HG03064 (cell line): ENCODE measurements at regions not wholly inside any gene's neighbourhood (a gene's known extent, or its start where the extent isn't known, plus 50 kb on each side); places are given as distances from the start of the nearest gene placed in this dataset.
"Not testable (repeated sequence)": the region's sequence is repeated elsewhere in the genome, so short reads cannot be mapped to it uniquely, and the experiment has no call there.

Experiments
- ATAC-seq: cut with Tn5 transposase; IDR thresholded peaks from one replicate; pipeline ENCODE4 v1.9.1; 2021; ENCODE audit warnings: low read depth; ENCODE audit not compliant: unreplicated experiment

- no peak for ATAC-seq
Measured at GRCh38 chr5:142411656-142412425, 87.0 kb upstream of the SPRY4 start.

GRCh38 chr5:142411103-142411502, 86.3 kb upstream of the SPRY4 start:
- ATAC-seq = no peak

GRCh38 chr5:142408981-142409481, 84.2 kb upstream of the SPRY4 start:
- ATAC-seq = no peak

DNA sequence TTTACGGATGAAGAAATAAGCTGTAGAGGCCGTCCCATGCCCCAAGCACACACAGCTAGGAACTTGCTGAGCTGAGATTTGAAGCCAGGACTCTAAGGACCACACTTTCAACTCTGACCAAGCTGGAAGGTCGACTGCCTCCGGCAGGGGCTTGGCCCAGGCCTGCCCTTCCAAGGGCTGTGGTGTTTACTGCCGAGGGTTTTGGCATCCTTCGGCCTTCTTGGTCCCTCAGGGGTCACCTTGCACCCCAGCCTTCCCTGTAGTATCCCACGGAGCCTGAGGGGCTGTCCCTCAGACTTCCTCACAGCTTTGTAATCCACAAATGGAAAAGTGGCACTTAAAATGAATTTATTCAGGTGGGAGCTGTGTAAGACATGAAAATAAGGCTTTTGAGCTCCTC, 83.7 kb upstream of the SPRY4 start:
- ATAC-seq = no peak

DNA sequence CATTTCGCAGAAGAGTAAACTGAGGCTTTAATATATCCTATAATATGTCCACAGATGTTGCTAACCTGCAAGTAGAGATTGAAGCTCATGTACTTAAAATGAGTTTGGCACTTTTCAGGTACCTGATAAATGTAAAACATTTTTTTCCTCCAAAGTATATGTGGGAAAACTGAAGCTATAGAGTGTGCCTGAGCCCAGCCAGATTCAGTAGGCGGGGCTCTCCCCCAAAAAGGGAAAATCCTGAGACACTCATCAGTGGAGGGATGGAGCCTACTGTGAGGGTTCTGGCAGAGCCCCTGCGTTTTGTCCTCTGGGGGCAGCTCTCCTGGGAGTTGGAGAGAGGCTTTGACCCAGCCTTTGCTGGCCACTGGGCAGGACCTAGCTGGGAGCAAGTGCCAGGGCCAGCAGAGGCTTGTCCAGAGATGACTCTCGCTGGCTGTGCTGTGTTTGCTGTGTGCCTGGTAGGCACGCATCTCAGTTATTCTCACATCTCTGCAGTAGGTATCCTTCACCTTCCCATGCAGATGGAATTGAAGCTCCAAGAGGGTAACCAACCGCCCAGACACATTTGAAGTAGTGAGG, 81.1 kb upstream of the SPRY4 start:
- ATAC-seq = no peak

DNA sequence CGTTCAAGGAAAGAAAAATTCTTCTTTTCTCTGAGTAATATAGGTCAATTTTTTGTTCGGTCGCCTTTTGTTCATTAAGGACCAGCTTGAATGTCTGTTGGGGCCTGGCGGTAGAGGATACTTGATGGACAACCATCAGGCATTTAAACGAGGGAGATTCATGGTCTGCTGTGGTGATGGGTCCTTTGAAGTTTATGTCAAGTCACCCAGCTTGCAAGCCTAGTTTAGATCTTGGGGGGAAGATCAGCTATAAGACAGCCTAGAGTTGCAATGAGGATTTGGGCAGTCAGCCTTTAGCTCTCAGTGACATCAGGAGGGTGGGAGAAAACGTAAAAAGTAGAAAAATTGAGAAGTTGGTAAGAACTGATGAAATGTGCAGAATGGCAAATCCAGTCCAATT, 80.2 kb upstream of the SPRY4 start:
- ATAC-seq = no peak

DNA sequence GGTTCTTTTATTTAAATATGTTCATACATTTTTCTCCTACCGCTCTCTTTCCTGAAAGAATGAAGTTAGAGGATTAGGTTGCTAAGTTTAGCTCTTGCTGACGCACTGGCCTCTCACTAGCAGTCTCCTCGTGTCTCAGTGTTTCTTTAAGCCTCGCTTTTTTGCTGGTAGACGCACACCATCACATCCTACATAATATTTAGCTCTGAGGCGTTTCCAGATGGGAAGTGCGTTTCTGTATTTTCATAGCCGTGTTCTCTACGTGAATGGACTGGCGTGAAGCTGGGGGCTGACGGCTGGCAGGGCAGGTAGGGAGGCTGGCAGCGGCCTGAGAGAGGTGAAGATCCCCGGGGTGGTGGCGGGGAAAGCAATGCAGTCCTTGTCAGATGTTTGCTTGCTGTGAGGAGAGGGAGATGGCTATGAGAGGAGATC, 79.2 kb upstream of the SPRY4 start:
- ATAC-seq = no peak

GRCh38 chr5:142403583-142403982, 78.8 kb upstream of the SPRY4 start:
- ATAC-seq = no peak

- ATAC-seq = no peak
Measured at GRCh38 chr5:142402752-142403318, 78.0 kb upstream of the SPRY4 start.

DNA sequence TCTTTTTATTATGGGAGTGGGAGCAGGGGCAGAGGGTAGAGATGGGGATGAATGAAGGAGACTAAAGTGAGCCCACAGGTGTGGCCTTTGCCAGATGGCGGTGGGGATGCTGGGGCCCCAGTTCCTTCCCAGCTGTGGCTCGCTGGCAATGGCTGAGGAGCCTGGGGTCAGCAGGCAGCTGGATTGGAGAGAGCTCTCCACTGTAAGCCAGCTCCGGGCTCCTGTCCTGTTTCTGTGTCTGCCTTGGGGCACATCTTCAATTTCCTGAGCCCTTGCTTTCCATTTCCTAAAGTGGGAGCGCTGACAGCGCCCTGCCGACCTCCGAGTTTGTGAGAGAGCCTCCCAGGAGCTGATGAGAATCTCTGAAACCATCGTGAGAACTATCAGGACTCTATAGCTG, 75.6 kb upstream of the SPRY4 start:
- no peak for ATAC-seq

- ATAC-seq = no peak
Measured at GRCh38 chr5:142399891-142400290, 75.1 kb upstream of the SPRY4 start.

GRCh38 chr5:142398730-142399055, 73.9 kb upstream of the SPRY4 start:
- ATAC-seq = no peak

GRCh38 chr5:142398011-142398729, 73.3 kb upstream of the SPRY4 start:
- ATAC-seq = not testable (repeated sequence)

GRCh38 chr5:142397178-142397577, 72.4 kb upstream of the SPRY4 start:
- no peak for ATAC-seq

DNA sequence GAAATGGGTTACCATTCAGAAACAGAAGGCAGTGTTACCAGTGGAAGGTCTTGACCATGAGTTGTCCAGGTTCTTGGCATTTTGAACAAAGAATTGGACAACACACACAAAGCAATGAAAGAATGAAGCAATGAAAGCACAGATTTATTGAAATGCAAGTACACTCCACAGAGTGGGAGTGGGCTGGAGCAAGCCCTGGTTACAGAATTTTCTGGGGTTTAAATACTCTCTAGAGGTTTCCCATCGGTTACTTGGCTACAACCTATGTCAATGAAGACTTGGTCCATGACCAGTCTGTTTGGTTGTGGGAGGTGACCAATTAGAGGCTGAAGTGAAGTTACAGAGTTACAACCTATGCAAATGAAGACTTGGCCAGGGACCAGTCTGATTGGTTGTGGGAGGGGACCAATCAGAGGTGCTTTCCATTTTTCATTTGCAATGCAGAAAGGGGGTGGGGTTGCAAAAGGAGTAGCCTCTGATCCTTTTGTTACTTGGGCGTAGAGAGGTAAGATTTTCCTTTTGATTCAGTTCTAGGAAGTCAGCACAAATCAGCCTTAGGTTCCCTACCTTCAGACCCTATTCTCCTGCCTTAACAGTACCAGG, 71.7 kb upstream of the SPRY4 start:
- no peak for ATAC-seq

- no peak for ATAC-seq
Measured at GRCh38 chr5:142395334-142395733, 70.5 kb upstream of the SPRY4 start.

DNA sequence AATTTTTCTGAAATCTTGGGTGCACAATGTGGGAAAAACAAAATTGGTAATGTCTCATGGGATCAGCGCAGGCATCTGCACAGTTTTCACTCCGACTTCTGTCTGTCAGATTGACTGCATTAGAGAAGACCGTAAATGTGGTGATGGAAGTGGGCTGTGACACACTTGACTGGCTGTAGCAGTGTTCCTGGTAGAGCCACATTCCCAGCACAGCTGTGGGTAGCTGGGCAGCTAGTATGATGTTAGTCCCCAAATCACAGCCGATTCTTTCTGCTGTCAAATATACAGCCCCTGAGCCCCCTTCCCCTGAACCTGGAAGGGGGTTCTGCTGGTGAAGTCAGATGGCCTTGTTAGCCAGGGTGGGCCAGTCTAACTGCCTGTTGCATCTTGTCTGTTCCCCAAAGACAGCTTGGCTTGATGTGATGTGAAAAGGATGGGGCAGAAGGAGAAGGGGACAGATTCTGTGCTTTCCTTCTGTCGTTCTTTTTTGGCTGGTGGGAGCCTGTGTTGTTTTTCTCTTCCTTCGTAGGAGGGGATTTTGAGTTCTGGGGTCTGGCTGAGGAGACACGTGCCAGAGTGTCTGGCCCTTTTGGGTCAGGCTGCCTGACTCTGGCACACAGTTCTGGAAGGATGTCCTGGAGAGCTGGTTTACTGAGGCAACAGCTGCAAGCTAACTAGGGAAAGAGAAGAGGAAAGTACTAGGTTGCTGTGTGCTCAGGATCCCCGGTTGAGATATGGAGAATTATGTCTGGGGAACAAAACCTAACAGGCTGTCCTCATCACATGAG, 66.4 kb upstream of the SPRY4 start:
- ATAC-seq = no peak

- no peak for ATAC-seq
Measured at GRCh38 chr5:142390334-142390733, 65.5 kb upstream of the SPRY4 start.

- no peak for ATAC-seq
Measured at GRCh38 chr5:142388696-142389095, 63.9 kb upstream of the SPRY4 start.

DNA sequence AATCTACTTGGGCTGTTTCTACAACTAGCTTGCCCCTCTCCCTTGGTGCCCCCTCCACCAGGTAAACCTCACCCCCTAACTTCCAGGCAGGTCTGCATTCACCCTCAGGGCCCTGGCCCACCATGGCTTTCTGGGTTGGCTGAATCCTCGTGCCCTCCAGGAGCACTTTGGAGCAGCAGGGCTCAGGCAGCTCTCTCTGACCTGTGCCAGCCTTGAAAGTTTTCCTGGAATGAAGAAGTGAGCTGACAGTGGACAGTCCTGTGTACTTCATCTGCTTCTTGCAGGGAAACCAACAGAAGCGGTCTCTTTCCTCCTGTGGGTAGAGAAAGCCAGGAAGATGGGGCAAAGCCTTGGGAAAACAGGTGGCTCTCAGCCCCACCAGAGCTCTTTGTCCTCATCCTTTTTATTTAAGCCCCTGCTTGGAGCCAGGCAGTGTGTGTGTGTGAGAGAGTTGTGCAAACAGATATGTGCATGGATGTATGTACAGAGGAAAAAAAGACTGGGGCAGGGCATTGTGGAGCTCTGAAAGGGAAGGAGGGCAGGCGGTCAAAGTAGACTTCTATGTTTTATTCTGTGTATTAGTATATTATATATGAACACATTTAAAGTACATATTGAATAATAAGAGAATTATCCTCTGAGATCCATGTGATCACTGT, 62.3 kb upstream of the SPRY4 start:
- no peak for ATAC-seq
